ENCODE measurements at regions not wholly inside any gene's neighbourhood (a gene's known extent, or its start where the extent isn't known, plus 50 kb on each side); places are given as distances from the start of the nearest gene placed in this dataset.

GRCh38 chr7:85750454-85750949 lies 563.6 kb upstream of the SEMA3D start:
- peak; percentile 85 for TF ChIP-seq CTCF (conservative IDR thresholded peaks at IDR 0.05)
- H3K27ac ChIP-seq: no peak overlapping the region

- no peak overlapping the region for H3K27ac ChIP-seq
- no peak for TF ChIP-seq CTCF (conservative IDR thresholded peaks at IDR 0.05)
Observed at GRCh38 chr7:85749696-85750453, 563.0 kb upstream of the SEMA3D start.

- no peak for TF ChIP-seq CTCF (conservative IDR thresholded peaks at IDR 0.05)
- no peak overlapping the region for H3K27ac ChIP-seq
Observed at GRCh38 chr7:85748861-85749260, 562.0 kb upstream of the SEMA3D start.

GRCh38 chr7:85737426-85737825 lies 550.6 kb upstream of the SEMA3D start:
- no peak overlapping the region for H3K27ac ChIP-seq
- no peak for TF ChIP-seq CTCF (conservative IDR thresholded peaks at IDR 0.05)

GRCh38 chr7:85736085-85736484 lies 549.2 kb upstream of the SEMA3D start:
- H3K27ac ChIP-seq: no peak overlapping the region

GRCh38 chr7:85734823-85735222 lies 548.0 kb upstream of the SEMA3D start:
- H3K27ac ChIP-seq: no peak overlapping the region

More at GRCh38 chr7:85736085-85736484, 549.2 kb upstream of the SEMA3D start:
- no peak for TF ChIP-seq CTCF (conservative IDR thresholded peaks at IDR 0.05)

More at GRCh38 chr7:85734823-85735222, 548.0 kb upstream of the SEMA3D start:
- TF ChIP-seq CTCF (conservative IDR thresholded peaks at IDR 0.05): no peak
